ENCODE measurements at regions not wholly inside any gene's neighbourhood (a gene's known extent, or its start where the extent isn't known, plus 50 kb on each side); places are given as distances from the start of the nearest gene placed in this dataset.

GRCh38 chr4:178917756-178918155, 1475.5 kb upstream of the AGA start:
- intact Hi-C loops (cut with micrococcal nuclease; ENCODE audit: unreplicated experiment) (no loop called here), in situ Hi-C loops (cut with HindIII; ENCODE audit: extremely low pct_ligation_motif_present, low pct_unique_long_range_greater_than_20kb) (no loop called here)
- 0% methylated on average over 1 of the region's 1 CpG for WGBS (ENCODE audit: low lambda C conversion rate)
- Histone ChIP-seq H2AFZ (ENCODE audit: low read length) (no peak overlapping the region), H3K79me2 (ENCODE audit: insufficient read depth, low read length) (no peaks in the 10 kb centered on the region), H3K36me3 (replicated peaks in 1 of 2; ENCODE audit: control insufficient read depth in 1 of 2, insufficient read depth in 2 of 2, low read length in 2 of 2) (no peaks in the 10 kb centered on the region), H3K4me1 (ENCODE audit: insufficient read depth, low read length) (no peaks in the 10 kb centered on the region), H3K4me2 (ENCODE audit: low read depth, low read length) (no peak overlapping the region), H3K27me3 (ENCODE audit: control insufficient read depth in 1 of 2, insufficient read depth in 2 of 2, low read length in 2 of 2) (no peaks in the 10 kb centered on the region), H3K4me3 (replicated peaks in 1 of 3; ENCODE audit: insufficient read depth in 1 of 3, low read depth in 2 of 3, low read length in 3 of 3) (no peak overlapping the region), H3K27ac (ENCODE audit: extremely low read length, insufficient read depth, low read length) (no peak overlapping the region), H3K9me3 (ENCODE audit: low read length) (peaks cover 13% of the 10 kb centered on the region), H4K20me1 (ENCODE audit: insufficient read depth, low read length) (no peaks in the 10 kb centered on the region), H3K9ac (ENCODE audit: insufficient read depth, low read depth, low read length) (no peak overlapping the region)
- ChIA-PET CTCF (ENCODE audit: low intra/inter-chr PET ratio, low total read pairs) (no interaction called here), POLR2A (no interaction called here)
- DNase-seq (ENCODE audit: low spot score) (no peak), ATAC-seq (no peak), FAIRE-seq (no peak)
- TF ChIP-seq GABPA (IDR thresholded peaks at IDR 0.05; ENCODE audit: low read depth, low read length) (no peak), GABPA (CRISPR knock-in tag; IDR thresholded peaks at IDR 0.05; ENCODE audit: low read depth) (no peak), KDM1A (CRISPR knock-in tag; IDR thresholded peaks at IDR 0.05) (no peak), ZSCAN30 (CRISPR knock-in tag; IDR thresholded peaks at IDR 0.05) (no peak), BORCS8-MEF2B (CRISPR knock-in tag; IDR thresholded peaks at IDR 0.05) (no peak), ZNF274 (CRISPR knock-in tag; IDR thresholded peaks at IDR 0.05) (no peak)
- BruUV-seq (replicated peaks), result no TSS peak

- DNase-seq (ENCODE audit: low spot score) (no peak), FAIRE-seq (no peak), ATAC-seq (no peak)
- BruUV-seq (replicated peaks), result no TSS peak
- Histone ChIP-seq H3K79me2 (ENCODE audit: insufficient read depth, low read length) (no peaks in the 10 kb centered on the region), H2AFZ (ENCODE audit: low read length) (no peak overlapping the region), H3K9ac (ENCODE audit: insufficient read depth, low read depth, low read length) (no peak overlapping the region), H3K4me1 (ENCODE audit: insufficient read depth, low read length) (no peaks in the 10 kb centered on the region), H3K9me3 (ENCODE audit: low read length) (no peaks in the 10 kb centered on the region; the same call in 1 of the 2 replicates), H3K4me2 (ENCODE audit: low read depth, low read length) (no peak overlapping the region), H3K27ac (ENCODE audit: extremely low read length, insufficient read depth, low read length) (no peak overlapping the region), H4K20me1 (ENCODE audit: insufficient read depth, low read length) (no peaks in the 10 kb centered on the region), H3K36me3 (replicated peaks in 1 of 2; ENCODE audit: control insufficient read depth in 1 of 2, insufficient read depth in 2 of 2, low read length in 2 of 2) (no peaks in the 10 kb centered on the region), H3K27me3 (ENCODE audit: control insufficient read depth in 1 of 2, insufficient read depth in 2 of 2, low read length in 2 of 2) (no peaks in the 10 kb centered on the region), H3K4me3 (replicated peaks in 1 of 3; ENCODE audit: insufficient read depth in 1 of 3, low read depth in 2 of 3, low read length in 3 of 3) (no peak overlapping the region)
- WGBS (ENCODE audit: low lambda C conversion rate), result 0% methylated on average over 1 of the region's 1 CpG
- intact Hi-C loops (cut with micrococcal nuclease; ENCODE audit: unreplicated experiment), result no loop called here
- ChIA-PET POLR2A (no interaction called here), CTCF (ENCODE audit: low intra/inter-chr PET ratio, low total read pairs) (no interaction called here)
- in situ Hi-C loops (cut with HindIII; ENCODE audit: extremely low pct_ligation_motif_present, low pct_unique_long_range_greater_than_20kb), result no loop called here
- TF ChIP-seq IKZF4 (CRISPR knock-in tag; IDR thresholded peaks at IDR 0.05; ENCODE audit: borderline replicate concordance, low read depth, not compliant biosample characterization) (no peak), MTF1 (CRISPR knock-in tag; IDR thresholded peaks at IDR 0.05) (no peak), ZNF160 (CRISPR knock-in tag; IDR thresholded peaks at IDR 0.05) (no peak), SNAPC5 (CRISPR knock-in tag; IDR thresholded peaks at IDR 0.05; ENCODE audit: borderline replicate concordance) (no peak), SCMH1 (CRISPR knock-in tag; IDR thresholded peaks at IDR 0.05; ENCODE audit: borderline replicate concordance) (no peak), CEBPZ (IDR thresholded peaks at IDR 0.05; ENCODE audit: low read length) (no peak), SP1 (IDR thresholded peaks at IDR 0.05) (no peak), SP1 (CRISPR knock-in tag; IDR thresholded peaks at IDR 0.05) (no peak), MAF1 (CRISPR knock-in tag; IDR thresholded peaks at IDR 0.05; ENCODE audit: borderline replicate concordance) (no peak), CBFB (CRISPR knock-in tag; IDR thresholded peaks at IDR 0.05) (no peak), MXD3 (CRISPR knock-in tag; IDR thresholded peaks at IDR 0.05) (no peak), ZC3H4 (CRISPR knock-in tag; IDR thresholded peaks at IDR 0.05; ENCODE audit: borderline replicate concordance) (no peak), PHF5A (CRISPR knock-in tag; IDR thresholded peaks at IDR 0.05; ENCODE audit: low read depth, unreplicated experiment) (no peak)
Measured at GRCh38 chr4:178937130-178937529, 1494.9 kb upstream of the AGA start.

All from HepG2 (cell line).